ENCODE measurements at regions not wholly inside any gene's neighbourhood (a gene's known extent, or its start where the extent isn't known, plus 50 kb on each side); places are given as distances from the start of the nearest gene placed in this dataset.

- no peak for TF ChIP-seq CTCF (IDR thresholded peaks at IDR 0.05; ENCODE audit: low read depth, low read length)
- no peak for TF ChIP-seq POLR2A (IDR thresholded peaks at IDR 0.05; ENCODE audit: extremely low read depth, insufficient read length)
- no peak for TF ChIP-seq MAX (IDR thresholded peaks at IDR 0.05; ENCODE audit: low read depth, low read length)
These were observed 51.3 kb upstream of the RBBP6 start for GRCh38 chr16:24488045-24488444.

Measured in NB4 (cell line).